DND-41 (cell line): ENCODE measurements at regions not wholly inside any gene's neighbourhood (a gene's known extent, or its start where the extent isn't known, plus 50 kb on each side); places are given as distances from the start of the nearest gene placed in this dataset.

Experiments
- CTCF ChIP-seq: IDR thresholded peaks from 2 replicates; pipeline ENCODE4 v1.5.1; 2012; ENCODE audit warnings: borderline replicate concordance, low read length, moderate library complexity, mild to moderate bottlenecking; ENCODE audit not compliant: poor library complexity, severe bottlenecking; ENCODE audit errors: extremely low read depth
- EZH2 ChIP-seq: IDR thresholded peaks from 3 replicates; pipeline ENCODE4 v1.6.1; 2012; ENCODE audit warnings: borderline replicate concordance, low read depth, mild to moderate bottlenecking, moderate library complexity, low read length, inconsistent platforms; ENCODE audit not compliant: severe bottlenecking

- TF ChIP-seq CTCF (no peak), EZH2 (no peak)
These were observed 157.4 kb downstream of the RPAP3 start for GRCh38 chr12:47548401-47548800.
